ENCODE measurements at regions not wholly inside any gene's neighbourhood (a gene's known extent, or its start where the extent isn't known, plus 50 kb on each side); places are given as distances from the start of the nearest gene placed in this dataset.
A peak's percentile ranks its signal among the peaks of the same experiment; 100 is the strongest.

- Mint-ChIP-seq H3K27me3 (ENCODE audit: unreplicated experiment) (no peaks in the 10 kb centered on the region), H3K4me1 (ENCODE audit: low read depth, unreplicated experiment) (peaks cover 34% of the 10 kb centered on the region), H3K4me3 (ENCODE audit: low read depth, unreplicated experiment) (no peak overlapping the region), H3K27ac (ENCODE audit: unreplicated experiment) (no peak overlapping the region), H3K9me3 (ENCODE audit: low read depth, unreplicated experiment) (peaks cover 5% of the 10 kb centered on the region), H3K36me3 (ENCODE audit: insufficient read depth, unreplicated experiment) (no peaks in the 10 kb centered on the region)
- TF ChIP-seq CTCF (IDR thresholded peaks at IDR 0.05; ENCODE audit: unreplicated experiment): no peak
- intact Hi-C loops (cut with micrococcal nuclease; ENCODE audit: unreplicated experiment): no loop called here
- no peak for DNase-seq
- CTCF ChIA-PET: no interaction called here
- no TSS peak for BruUV-seq (replicated peaks)
These were observed 418.3 kb upstream of the DDX18 start for GRCh38 chr2:117396161-117396560.

GRCh38 chr2:117401582-117401981 is 412.9 kb upstream of the DDX18 start:
- BruUV-seq (replicated peaks): no TSS peak
- H3K27me3 Mint-ChIP-seq (ENCODE audit: unreplicated experiment): no peaks in the 10 kb centered on the region
- intact Hi-C loops (cut with micrococcal nuclease; ENCODE audit: unreplicated experiment): no loop called here
- DNase-seq: no peak
- H3K4me3 Mint-ChIP-seq (ENCODE audit: low read depth, unreplicated experiment): no peak overlapping the region
- no peaks in the 10 kb centered on the region for H3K36me3 Mint-ChIP-seq (ENCODE audit: insufficient read depth, unreplicated experiment)
- H3K27ac Mint-ChIP-seq (ENCODE audit: unreplicated experiment): no peak overlapping the region
- H3K9me3 Mint-ChIP-seq (ENCODE audit: low read depth, unreplicated experiment): peaks cover 2% of the 10 kb centered on the region
- peaks cover 11% of the 10 kb centered on the region for H3K4me1 Mint-ChIP-seq (ENCODE audit: low read depth, unreplicated experiment)
- TF ChIP-seq CTCF (IDR thresholded peaks at IDR 0.05; ENCODE audit: unreplicated experiment): no peak
- CTCF ChIA-PET: interaction anchor here (1.8 kb wide), 1 partner anchor 10 kb away, joined by 4 read pairs; no protein-coding TSS in a partner anchor

GRCh38 chr2:117406443-117406842 is 408.0 kb upstream of the DDX18 start:
- Mint-ChIP-seq H3K4me1 (ENCODE audit: low read depth, unreplicated experiment) (peaks cover 33% of the 10 kb centered on the region), H3K27ac (ENCODE audit: unreplicated experiment) (no peak overlapping the region), H3K27me3 (ENCODE audit: unreplicated experiment) (no peaks in the 10 kb centered on the region), H3K9me3 (ENCODE audit: low read depth, unreplicated experiment) (peaks cover 5% of the 10 kb centered on the region), H3K36me3 (ENCODE audit: insufficient read depth, unreplicated experiment) (no peaks in the 10 kb centered on the region), H3K4me3 (ENCODE audit: low read depth, unreplicated experiment) (no peak overlapping the region)
- no peak for TF ChIP-seq CTCF (IDR thresholded peaks at IDR 0.05; ENCODE audit: unreplicated experiment)
- no peak for DNase-seq
- BruUV-seq (replicated peaks): no TSS peak
- intact Hi-C loops (cut with micrococcal nuclease; ENCODE audit: unreplicated experiment): loop anchor here (5.0 kb wide), 1 partner anchor 174 kb away; no protein-coding TSS in a partner anchor
- CTCF ChIA-PET: no interaction called here

- H3K27me3 Mint-ChIP-seq (ENCODE audit: unreplicated experiment): no peaks in the 10 kb centered on the region
- CTCF ChIA-PET: no interaction called here
- peaks cover 6% of the 10 kb centered on the region for H3K9me3 Mint-ChIP-seq (ENCODE audit: low read depth, unreplicated experiment)
These were observed 406.7 kb upstream of the DDX18 start for GRCh38 chr2:117407746-117408145.

More at GRCh38 chr2:117407746-117408145, 406.7 kb upstream of the DDX18 start:
- peaks cover 44% of the 10 kb centered on the region for H3K4me1 Mint-ChIP-seq (ENCODE audit: low read depth, unreplicated experiment)
- intact Hi-C loops (cut with micrococcal nuclease; ENCODE audit: unreplicated experiment): loop anchor here (1.0 to 5.0 kb wide), 2 partner anchors 175 to 279 kb away; no protein-coding TSS in a partner anchor
- peak overlapping the region; percentile 70 for H3K27ac Mint-ChIP-seq (ENCODE audit: unreplicated experiment)
- H3K36me3 Mint-ChIP-seq (ENCODE audit: insufficient read depth, unreplicated experiment): no peaks in the 10 kb centered on the region
- no peak for TF ChIP-seq CTCF (IDR thresholded peaks at IDR 0.05; ENCODE audit: unreplicated experiment)
- DNase-seq: no peak
- H3K4me3 Mint-ChIP-seq (ENCODE audit: low read depth, unreplicated experiment): no peak overlapping the region
- no TSS peak for BruUV-seq (replicated peaks)

Data from Calu3 (cell line).